ENCODE measurements at regions not wholly inside any gene's neighbourhood (a gene's known extent, or its start where the extent isn't known, plus 50 kb on each side); places are given as distances from the start of the nearest gene placed in this dataset.

- Histone ChIP-seq H3K36me3 (ENCODE audit: control insufficient read depth in 2 of 4, insufficient read depth in 4 of 4, low read length in 3 of 4) (no peaks in the 10 kb centered on the region), H3K18ac (ENCODE audit: extremely low read depth, low read length) (no peak overlapping the region), H3K9ac (replicated peaks in 1 of 4; ENCODE audit: extremely low read depth in 1 of 4, low read depth in 3 of 4, low read length in 3 of 4) (no peak overlapping the region), H3K27me3 (replicated peaks in 1 of 4; ENCODE audit: control insufficient read depth in 3 of 4, extremely low read depth in 1 of 4, insufficient read depth in 3 of 4, low read length in 3 of 4) (peaks cover 0 to 1% (median 0%) of the 10 kb centered on the region in 4 experiments; a peak in 1 of 7 replicates), H2BK20ac (ENCODE audit: low read length) (no peak overlapping the region), H3K4me3 (ENCODE audit: extremely low read depth in 1 of 4, insufficient read depth in 2 of 4, low read depth in 3 of 4, low read length in 4 of 4) (no peak overlapping the region), H3K23ac (ENCODE audit: insufficient read length) (no peak overlapping the region), H3K4me1 (replicated peaks in 1 of 4; ENCODE audit: control insufficient read depth in 3 of 4, insufficient read depth in 4 of 4, low read length in 3 of 4) (no peaks in the 10 kb centered on the region), H3K79me1 (ENCODE audit: low read depth, low read length) (no peaks in the 10 kb centered on the region), H3K14ac (ENCODE audit: insufficient read length) (no peak overlapping the region), H3K23me2 (ENCODE audit: low read depth, low read length) (no peaks in the 10 kb centered on the region), H3K79me2 (ENCODE audit: control insufficient read depth in 1 of 2, insufficient read depth in 2 of 2, low read length in 2 of 2) (no peaks in the 10 kb centered on the region), H4K91ac (replicated peaks; ENCODE audit: insufficient read length, low read length) (no peak overlapping the region), H3K56ac (replicated peaks; ENCODE audit: insufficient read length, low read depth, low read length) (no peak overlapping the region), H4K5ac (ENCODE audit: insufficient read length, low read depth, low read length) (no peak overlapping the region), H2BK15ac (ENCODE audit: low read length) (no peak overlapping the region), H3K27ac (ENCODE audit: low read depth, low read length) (no peak overlapping the region), H2AK5ac (ENCODE audit: low read depth, low read length) (no peak overlapping the region), H3K9me3 (ENCODE audit: insufficient read depth in 2 of 2, low read depth in 1 of 2, low read length in 1 of 2) (no peaks in the 10 kb centered on the region), H2BK120ac (replicated peaks; ENCODE audit: low read depth, low read length) (no peak overlapping the region), H4K8ac (ENCODE audit: extremely low read depth, insufficient read depth, low read length) (no peak overlapping the region), H4K20me1 (replicated peaks in 1 of 2; ENCODE audit: control insufficient read depth in 1 of 2, insufficient read depth in 2 of 2, low read length in 2 of 2) (no peaks in the 10 kb centered on the region), H2BK5ac (ENCODE audit: low read depth, low read length) (no peak overlapping the region), H3K4ac (replicated peaks; ENCODE audit: insufficient read length, low read depth, low read length) (no peak overlapping the region), H2BK12ac (ENCODE audit: low read depth, low read length) (no peak overlapping the region), H3K4me2 (ENCODE audit: insufficient read depth in 1 of 2, low read depth in 2 of 2, low read length in 2 of 2) (no peak overlapping the region), H2AFZ (ENCODE audit: low read length) (no peak overlapping the region)
- POLR2A ChIA-PET (ENCODE audit: partially characterized antibody) = no interaction called here
- DNase-seq (ENCODE audit: low read depth in 1 of 2, low spot score in 2 of 2) = no peak
- FAIRE-seq = no peak
- WGBS, 2 experiments (ENCODE audit: extremely low coverage in 1 of 2, insufficient coverage in 1 of 2, insufficient read length in 1 of 2, insufficient replicate concordance in 2 of 2, low coverage in 1 of 2, low lambda C conversion rate in 2 of 2, missing lambda C conversion rate in 1 of 2) = 86% methylated on average over 2 of the region's 2 CpGs; no CpG with 5 or more reads in 1 of the 2 experiments
- TF ChIP-seq FOSL1 (IDR thresholded peaks at IDR 0.05; ENCODE audit: insufficient read depth, low read depth, low read length) (no peak), TAF7 (optimal IDR thresholded peaks at IDR 0.05; ENCODE audit: borderline replicate concordance, low read depth, low read length) (no peak), RXRA (IDR thresholded peaks at IDR 0.05; ENCODE audit: insufficient read depth, low read depth, low read length) (no peak), RBBP5 (IDR thresholded peaks at IDR 0.05; ENCODE audit: borderline replicate concordance, low read depth, low read length) (no peak), POU5F1 (IDR thresholded peaks at IDR 0.05; ENCODE audit: low read depth, low read length) (no peak), BACH1 (IDR thresholded peaks at IDR 0.05; ENCODE audit: low read length) (no peak), NANOG (IDR thresholded peaks at IDR 0.05; ENCODE audit: insufficient read depth, low read depth, low read length, poor library complexity, severe bottlenecking) (no peak), BCL11A (IDR thresholded peaks at IDR 0.05; ENCODE audit: low read depth in 2 of 2, low read length in 2 of 2) (no peak), POLR2A (IDR thresholded peaks at IDR 0.05; ENCODE audit: control extremely low read depth in 1 of 2, low read depth in 2 of 2, low read length in 2 of 2) (no peak), CEBPB (IDR thresholded peaks at IDR 0.05; ENCODE audit: low read depth, low read length) (no peak), TCF12 (IDR thresholded peaks at IDR 0.05; ENCODE audit: low read depth, low read length) (no peak), NRF1 (IDR thresholded peaks at IDR 0.05; ENCODE audit: low read depth, low read length) (no peak), KDM1A (IDR thresholded peaks at IDR 0.05; ENCODE audit: borderline replicate concordance, low read length) (no peak)
- CTCF ChIA-PET (ENCODE audit: partially characterized antibody) = no interaction called here
These were observed 693.2 kb upstream of the RIOK2 start for GRCh38 chr5:97876272-97876671.

Data from H1 (cell line).